Esophagus muscularis mucosa (tissue), 3 donors: ENCODE measurements at regions not wholly inside any gene's neighbourhood (a gene's known extent, or its start where the extent isn't known, plus 50 kb on each side); places are given as distances from the start of the nearest gene placed in this dataset.

Source experiments
- POLR2A ChIP-seq: fragments of 450-650 bp; IDR thresholded peaks from one replicate; pipeline ENCODE4 v1.6.1; 2017; ENCODE audit warnings: antibody characterized with exemption, moderate library complexity, mild to moderate bottlenecking, low read depth
- POLR2AphosphoS5 ChIP-seq, 2 donors: sonication (generic); formaldehyde crosslinking; IDR thresholded peaks; one replicate each; pipeline ENCODE4 v1.6.1; 2017; ENCODE audit warnings: antibody characterized with exemption in 2 of 2
- TF ChIP-seq, protein P1 (sequence below), 3 experiments: fragments of 200-600 bp in 2 of 3; fragments of 450-650 bp in 1 of 3; sonication (generic) in 2 of 3; IDR thresholded peaks; one replicate each; pipeline ENCODE4 v1.5.1; 2017 to 2019; ENCODE audit warnings: antibody characterized with exemption in 3 of 3, mild to moderate bottlenecking in 2 of 3, moderate library complexity in 1 of 3

DNA sequence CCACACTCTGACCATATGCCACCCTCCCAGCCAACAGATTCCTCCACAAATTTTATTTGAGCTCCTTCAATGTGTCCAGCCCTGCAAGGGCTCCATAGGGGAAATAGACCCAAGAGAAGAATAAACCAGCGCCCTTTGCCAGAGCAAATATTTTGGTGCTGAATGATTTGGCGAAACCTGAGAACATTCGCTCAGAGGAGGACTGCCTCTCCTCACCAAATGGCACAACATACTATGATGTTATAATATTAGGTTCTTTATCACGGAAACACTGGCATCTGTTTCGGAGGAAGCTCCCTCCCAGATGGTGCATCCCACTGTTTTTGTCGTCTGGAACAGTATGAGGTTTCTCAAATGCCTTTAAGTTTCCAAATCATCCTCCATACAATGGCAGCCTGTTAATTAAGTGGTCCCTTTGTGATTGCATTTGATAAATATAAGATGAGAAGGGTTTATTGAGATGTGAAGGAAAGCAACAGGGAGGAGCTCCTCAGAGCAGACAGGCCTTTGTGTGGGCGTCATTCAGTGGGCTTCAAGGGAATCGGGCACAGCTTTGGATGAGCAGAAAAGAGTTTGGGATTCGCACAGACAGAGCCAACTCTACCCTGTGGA, 139.1 kb upstream of the ADRA1B start:
- TF ChIP-seq, protein P1, sequence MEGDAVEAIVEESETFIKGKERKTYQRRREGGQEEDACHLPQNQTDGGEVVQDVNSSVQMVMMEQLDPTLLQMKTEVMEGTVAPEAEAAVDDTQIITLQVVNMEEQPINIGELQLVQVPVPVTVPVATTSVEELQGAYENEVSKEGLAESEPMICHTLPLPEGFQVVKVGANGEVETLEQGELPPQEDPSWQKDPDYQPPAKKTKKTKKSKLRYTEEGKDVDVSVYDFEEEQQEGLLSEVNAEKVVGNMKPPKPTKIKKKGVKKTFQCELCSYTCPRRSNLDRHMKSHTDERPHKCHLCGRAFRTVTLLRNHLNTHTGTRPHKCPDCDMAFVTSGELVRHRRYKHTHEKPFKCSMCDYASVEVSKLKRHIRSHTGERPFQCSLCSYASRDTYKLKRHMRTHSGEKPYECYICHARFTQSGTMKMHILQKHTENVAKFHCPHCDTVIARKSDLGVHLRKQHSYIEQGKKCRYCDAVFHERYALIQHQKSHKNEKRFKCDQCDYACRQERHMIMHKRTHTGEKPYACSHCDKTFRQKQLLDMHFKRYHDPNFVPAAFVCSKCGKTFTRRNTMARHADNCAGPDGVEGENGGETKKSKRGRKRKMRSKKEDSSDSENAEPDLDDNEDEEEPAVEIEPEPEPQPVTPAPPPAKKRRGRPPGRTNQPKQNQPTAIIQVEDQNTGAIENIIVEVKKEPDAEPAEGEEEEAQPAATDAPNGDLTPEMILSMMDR (IDR thresholded peaks at IDR 0.05) = no peak
- TF ChIP-seq POLR2A = no peak
- no peak for TF ChIP-seq POLR2AphosphoS5 (IDR thresholded peaks at IDR 0.05)
